ENCODE measurements at regions not wholly inside any gene's neighbourhood (a gene's known extent, or its start where the extent isn't known, plus 50 kb on each side); places are given as distances from the start of the nearest gene placed in this dataset.
"Not testable (repeated sequence)": the region's sequence is repeated elsewhere in the genome, so short reads cannot be mapped to it uniquely, and the experiment has no call there.

- peak; percentile 93 to 97 (median 94) for DNase-seq
These were observed 139.8 kb downstream of the OR2B2 start for GRCh38 chr6:27772261-27773001.

GRCh38 chr6:27771235-27771634 lies 141.0 kb downstream of the OR2B2 start:
- DNase-seq, result peak in 3 of 4 experiments; percentile 31 to 53 (median 47)

- no peak for DNase-seq
These were observed 141.5 kb downstream of the OR2B2 start for GRCh38 chr6:27770724-27771123.

GRCh38 chr6:27768556-27768955 lies 143.6 kb downstream of the OR2B2 start:
- no peak for DNase-seq

- no peak for DNase-seq
These were observed 144.3 kb downstream of the OR2B2 start for GRCh38 chr6:27767851-27768250.

GRCh38 chr6:27766405-27766804 lies 145.8 kb downstream of the OR2B2 start:
- DNase-seq, result no peak

GRCh38 chr6:27765028-27765590 lies 147.1 kb downstream of the OR2B2 start:
- no peak for DNase-seq

- DNase-seq, result peak; percentile 24 to 54 (median 47)
These were observed 150.8 kb downstream of the OR2B2 start for GRCh38 chr6:27761391-27761790.

GRCh38 chr6:27760464-27760863 lies 151.7 kb downstream of the OR2B2 start:
- DNase-seq, result no peak

GRCh38 chr6:27759930-27760329 lies 152.3 kb downstream of the OR2B2 start:
- DNase-seq, result no peak

GRCh38 chr6:27758491-27758890 lies 153.7 kb downstream of the OR2B2 start:
- no peak for DNase-seq

GRCh38 chr6:27757307-27757706 lies 154.9 kb downstream of the OR2B2 start:
- peak in 3 of 4 experiments; percentile 11 to 69 (median 60) for DNase-seq

GRCh38 chr6:27755768-27756167 lies 156.4 kb downstream of the OR2B2 start:
- peak; percentile 66 to 92 (median 82) for DNase-seq

GRCh38 chr6:27754408-27754782 lies 157.8 kb downstream of the OR2B2 start:
- no peak for DNase-seq

- DNase-seq, result peak; percentile 74 to 90 (median 86)
These were observed 158.4 kb downstream of the OR2B2 start for GRCh38 chr6:27753668-27754407.

GRCh38 chr6:27752038-27752885 lies 159.9 kb downstream of the OR2B2 start:
- peak; percentile 73 to 91 (median 86) for DNase-seq

- DNase-seq, result no peak
These were observed 163.5 kb downstream of the OR2B2 start for GRCh38 chr6:27748661-27749060.

- DNase-seq, result no peak
These were observed 164.6 kb downstream of the OR2B2 start for GRCh38 chr6:27747637-27748036.

GRCh38 chr6:27746860-27747259 lies 165.3 kb downstream of the OR2B2 start:
- DNase-seq, result not testable (repeated sequence)

- DNase-seq, result no peak
These were observed 168.4 kb downstream of the OR2B2 start for GRCh38 chr6:27743787-27744186.

GRCh38 chr6:27742833-27743573 lies 169.2 kb downstream of the OR2B2 start:
- DNase-seq, result no peak

- not testable (repeated sequence) for DNase-seq
These were observed 172.3 kb downstream of the OR2B2 start for GRCh38 chr6:27739902-27740301.
